DND-41 (cell line): ENCODE measurements at regions not wholly inside any gene's neighbourhood (a gene's known extent, or its start where the extent isn't known, plus 50 kb on each side); places are given as distances from the start of the nearest gene placed in this dataset.

Experiments used
- ATAC-seq: fragments of 200-7000 bp; cut with Tn5 transposase; 3 replicates; pipeline ENCODE4 v1.9.1; 2021; ENCODE audit warnings: low read depth; ENCODE audit not compliant: insufficient read depth
- DNase-seq: peaks from one replicate; pipeline ENCODE4 v3.0.0-alpha.2; 2020
- H2AFZ ChIP-seq: 2 replicates; pipeline ENCODE4 v1.6.0; 2012; ENCODE audit warnings: low read depth, low read length
- H3K27ac ChIP-seq: 2 replicates; pipeline ENCODE4 v1.5.1; 2012; ENCODE audit warnings: low read length, inconsistent platforms
- H3K27me3 ChIP-seq: fragments of 200-600 bp; sonication (generic); 2 replicates; pipeline ENCODE4 v1.6.0; 2012; ENCODE audit warnings: low read length, mild to moderate bottlenecking, inconsistent platforms; ENCODE audit not compliant: insufficient read depth, poor library complexity
- H3K36me3 ChIP-seq: 2 replicates; pipeline ENCODE4 v1.5.1; 2012; ENCODE audit warnings: low read length, inconsistent platforms; ENCODE audit not compliant: insufficient read depth
- H3K4me1 ChIP-seq: 2 replicates; pipeline ENCODE4 v1.5.1; 2012; ENCODE audit warnings: mild to moderate bottlenecking, low read length; ENCODE audit not compliant: insufficient read depth
- H3K4me2 ChIP-seq: 2 replicates; pipeline ENCODE4 v1.6.0; 2012; ENCODE audit warnings: mild to moderate bottlenecking, moderate library complexity, low read length, inconsistent platforms; ENCODE audit not compliant: insufficient read depth
- H3K4me3 ChIP-seq, 2 experiments: fragments of 200-600 bp in 1 of 2; shearing (Covaris generic) in 1 of 2; 2 replicates each; pipeline ENCODE4 v1.5.1; 2012 to 2016; ENCODE audit warnings: inconsistent platforms in 2 of 2, low read length in 2 of 2, mild to moderate bottlenecking in 2 of 2, low read depth in 1 of 2, moderate library complexity in 1 of 2
- H3K79me2 ChIP-seq: 2 replicates; pipeline ENCODE4 v1.6.0; 2012; ENCODE audit warnings: low read length, inconsistent platforms; ENCODE audit not compliant: insufficient read depth
- H3K9ac ChIP-seq: 2 replicates; pipeline ENCODE4 v1.6.0; 2012; ENCODE audit warnings: low read depth, mild to moderate bottlenecking, inconsistent platforms, low read length, moderate library complexity
- H3K9me3 ChIP-seq: 2 replicates; pipeline ENCODE4 v1.5.1; 2012; ENCODE audit warnings: low read length, moderate library complexity, mild to moderate bottlenecking, inconsistent platforms; ENCODE audit not compliant: insufficient read depth, severe bottlenecking
- H4K20me1 ChIP-seq: 2 replicates; pipeline ENCODE4 v1.6.0; 2012; ENCODE audit warnings: low read length; ENCODE audit not compliant: insufficient read depth
- EZH2 ChIP-seq: IDR thresholded peaks from 3 replicates; pipeline ENCODE4 v1.6.1; 2012; ENCODE audit warnings: borderline replicate concordance, low read depth, mild to moderate bottlenecking, moderate library complexity, low read length, inconsistent platforms; ENCODE audit not compliant: severe bottlenecking
- TF ChIP-seq, protein P1 (sequence below): IDR thresholded peaks from 2 replicates; pipeline ENCODE4 v1.5.1; 2012; ENCODE audit warnings: borderline replicate concordance, low read length, moderate library complexity, mild to moderate bottlenecking; ENCODE audit not compliant: poor library complexity, severe bottlenecking; ENCODE audit errors: extremely low read depth

DNA sequence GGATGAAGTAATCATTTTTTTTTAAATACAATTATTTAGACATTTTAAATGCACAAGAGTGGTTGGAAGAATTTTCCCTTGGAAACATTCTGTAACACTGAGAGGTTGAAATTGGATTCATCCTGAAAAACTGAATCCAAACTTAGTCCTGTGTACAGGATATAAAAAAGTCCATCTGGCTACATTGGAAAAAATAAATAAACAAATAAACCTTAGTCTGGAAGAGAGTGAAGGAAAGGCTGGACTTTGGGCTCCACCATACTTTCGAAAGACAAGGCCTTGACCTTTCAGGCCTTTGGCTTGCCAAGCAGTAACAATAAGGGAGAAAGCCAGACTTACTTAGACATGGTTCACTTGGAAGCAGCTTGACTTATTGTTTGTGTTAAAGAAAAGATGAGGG is 664.3 kb downstream of the TENT5A start:
- no peaks in the 10 kb centered on the region for H3K36me3 ChIP-seq
- H3K9me3 ChIP-seq = no peaks in the 10 kb centered on the region
- H3K27ac ChIP-seq = no peak overlapping the region
- H4K20me1 ChIP-seq = no peaks in the 10 kb centered on the region
- 0 out of 2 replicates have a peak overlapping the region, but pooled peaks have one; percentile 16 for H2AFZ ChIP-seq
- no peak overlapping the region for H3K4me2 ChIP-seq
- H3K79me2 ChIP-seq = no peaks in the 10 kb centered on the region
- H3K27me3 ChIP-seq = no peaks in the 10 kb centered on the region
- DNase-seq (no peak), ATAC-seq (no peak)
- TF ChIP-seq EZH2 = no peak
- H3K9ac ChIP-seq = no peak overlapping the region
- H3K4me3 ChIP-seq = no peak overlapping the region
- H3K4me1 ChIP-seq = no peaks in the 10 kb centered on the region

DNA sequence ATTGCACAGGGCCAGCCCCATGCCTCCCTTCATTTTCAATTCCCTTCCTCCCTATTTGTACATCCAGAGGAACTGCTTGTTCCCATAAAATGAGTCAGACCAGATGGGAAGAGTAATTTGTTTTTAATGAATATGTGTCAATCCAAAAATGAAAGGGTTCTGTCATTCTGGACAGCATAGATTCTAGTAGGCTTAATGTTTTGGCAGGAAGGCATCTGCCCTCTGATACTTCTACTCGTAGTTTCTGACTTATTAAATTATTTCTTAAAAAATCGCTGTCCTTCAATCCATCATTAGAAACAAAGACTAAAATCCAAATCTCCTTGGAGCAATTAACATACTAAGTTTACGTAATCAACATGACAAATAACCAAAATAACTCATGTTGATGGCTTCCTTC is 665.5 kb downstream of the TENT5A start:
- DNase-seq (no peak), ATAC-seq (no peak)
- Histone ChIP-seq H3K9me3 (no peaks in the 10 kb centered on the region), H3K4me3 (no peak overlapping the region), H3K4me2 (no peak overlapping the region), H4K20me1 (no peaks in the 10 kb centered on the region), H3K79me2 (no peaks in the 10 kb centered on the region), H3K36me3 (no peaks in the 10 kb centered on the region), H3K9ac (no peak overlapping the region), H3K4me1 (no peaks in the 10 kb centered on the region), H3K27me3 (no peaks in the 10 kb centered on the region), H2AFZ (no peak overlapping the region), H3K27ac (no peak overlapping the region)
- TF ChIP-seq EZH2 = no peak
- TF ChIP-seq, protein P1, sequence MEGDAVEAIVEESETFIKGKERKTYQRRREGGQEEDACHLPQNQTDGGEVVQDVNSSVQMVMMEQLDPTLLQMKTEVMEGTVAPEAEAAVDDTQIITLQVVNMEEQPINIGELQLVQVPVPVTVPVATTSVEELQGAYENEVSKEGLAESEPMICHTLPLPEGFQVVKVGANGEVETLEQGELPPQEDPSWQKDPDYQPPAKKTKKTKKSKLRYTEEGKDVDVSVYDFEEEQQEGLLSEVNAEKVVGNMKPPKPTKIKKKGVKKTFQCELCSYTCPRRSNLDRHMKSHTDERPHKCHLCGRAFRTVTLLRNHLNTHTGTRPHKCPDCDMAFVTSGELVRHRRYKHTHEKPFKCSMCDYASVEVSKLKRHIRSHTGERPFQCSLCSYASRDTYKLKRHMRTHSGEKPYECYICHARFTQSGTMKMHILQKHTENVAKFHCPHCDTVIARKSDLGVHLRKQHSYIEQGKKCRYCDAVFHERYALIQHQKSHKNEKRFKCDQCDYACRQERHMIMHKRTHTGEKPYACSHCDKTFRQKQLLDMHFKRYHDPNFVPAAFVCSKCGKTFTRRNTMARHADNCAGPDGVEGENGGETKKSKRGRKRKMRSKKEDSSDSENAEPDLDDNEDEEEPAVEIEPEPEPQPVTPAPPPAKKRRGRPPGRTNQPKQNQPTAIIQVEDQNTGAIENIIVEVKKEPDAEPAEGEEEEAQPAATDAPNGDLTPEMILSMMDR = no peak

GRCh38 chr6:81085431-81085790 is 667.1 kb downstream of the TENT5A start:
- DNase-seq (no peak), ATAC-seq (no peak)
- no peak overlapping the region for H3K9ac ChIP-seq
- H2AFZ ChIP-seq = no peak overlapping the region
- H3K9me3 ChIP-seq = no peaks in the 10 kb centered on the region
- no peak overlapping the region for H3K27ac ChIP-seq
- no peaks in the 10 kb centered on the region for H4K20me1 ChIP-seq
- H3K27me3 ChIP-seq = no peaks in the 10 kb centered on the region
- no peaks in the 10 kb centered on the region for H3K36me3 ChIP-seq
- no peak for TF ChIP-seq EZH2
- TF ChIP-seq, protein P1 = no peak
- H3K4me2 ChIP-seq = no peak overlapping the region
- no peak overlapping the region for H3K4me3 ChIP-seq
- no peaks in the 10 kb centered on the region for H3K79me2 ChIP-seq
- no peaks in the 10 kb centered on the region for H3K4me1 ChIP-seq

DNA sequence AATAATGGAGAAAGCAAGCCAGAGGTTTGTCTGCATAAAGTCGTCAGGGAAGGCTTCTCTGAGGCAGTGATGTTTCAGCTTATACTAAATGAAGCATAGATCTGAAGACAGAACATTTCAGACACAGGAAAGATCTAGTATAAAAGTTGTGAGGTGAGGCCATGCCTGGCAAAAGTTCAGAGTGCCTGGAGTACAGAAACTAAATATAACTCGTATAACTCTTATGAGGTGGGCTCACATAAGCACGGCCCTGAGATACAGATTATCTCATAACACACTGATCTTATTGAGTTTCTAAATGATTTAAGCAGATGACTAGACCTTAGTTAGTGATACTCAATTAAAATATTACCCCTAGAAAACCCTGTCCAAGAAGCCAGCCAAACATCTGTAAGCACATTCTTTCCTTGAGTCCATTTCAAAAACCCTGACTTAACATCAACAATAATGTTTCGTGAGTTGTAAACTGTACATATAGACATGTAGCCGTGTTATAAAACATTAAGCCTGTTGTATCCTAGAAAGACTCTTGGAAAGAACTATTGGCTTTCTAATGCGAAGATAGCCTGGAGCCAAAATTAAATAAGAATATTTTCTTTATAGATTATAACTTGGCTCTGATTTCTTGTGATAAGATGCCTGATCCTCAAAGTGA is 667.6 kb downstream of the TENT5A start:
- no peak overlapping the region for H2AFZ ChIP-seq
- DNase-seq = no peak

More for the DNA sequence above, 667.6 kb downstream of the TENT5A start:
- H3K4me3 ChIP-seq = no peak overlapping the region
- no peak overlapping the region for H3K4me2 ChIP-seq
- no peak for TF ChIP-seq EZH2
- TF ChIP-seq, protein P1 = no peak
- no peaks in the 10 kb centered on the region for H3K79me2 ChIP-seq
- H3K4me1 ChIP-seq = no peaks in the 10 kb centered on the region
- H3K27ac ChIP-seq = no peak overlapping the region
- no peaks in the 10 kb centered on the region for H3K27me3 ChIP-seq
- no peak for ATAC-seq
- H3K9me3 ChIP-seq = no peaks in the 10 kb centered on the region
- H4K20me1 ChIP-seq = no peaks in the 10 kb centered on the region
- no peak overlapping the region for H3K9ac ChIP-seq
- H3K36me3 ChIP-seq = no peaks in the 10 kb centered on the region
